IMR-90 (cell line): ENCODE measurements at regions not wholly inside any gene's neighbourhood (a gene's known extent, or its start where the extent isn't known, plus 50 kb on each side); places are given as distances from the start of the nearest gene placed in this dataset.

Source experiments
- CEBPB ChIP-seq: IDR thresholded peaks from 2 replicates; pipeline ENCODE4 v1.6.1; 2012; ENCODE audit warnings: low read depth, low read length, improper control_type of control experiment
- CHD1 ChIP-seq: IDR thresholded peaks from 2 replicates; pipeline ENCODE4 v1.6.1; 2012; ENCODE audit warnings: low read depth, low read length, improper control_type of control experiment
- CTCF ChIP-seq: conservative IDR thresholded peaks from 2 replicates; pipeline ENCODE4 v1.5.1; 2012; ENCODE audit warnings: mild to moderate bottlenecking, low read depth, low read length, improper control_type of control experiment
- FOS ChIP-seq: fragments of 150-350 bp; IDR thresholded peaks from 2 replicates; pipeline ENCODE4 v1.6.1; 2016; ENCODE audit warnings: low read depth, low read length
- MAFK ChIP-seq: IDR thresholded peaks from 2 replicates; pipeline ENCODE4 v1.6.1; 2012; ENCODE audit warnings: low read depth, low read length, improper control_type of control experiment
- MAZ ChIP-seq: IDR thresholded peaks from 2 replicates; pipeline ENCODE4 v1.6.1; 2012; ENCODE audit warnings: low read depth, mild to moderate bottlenecking, low read length, improper control_type of control experiment, moderate library complexity, borderline replicate concordance
- MXI1 ChIP-seq: IDR thresholded peaks from 2 replicates; pipeline ENCODE4 v1.6.1; 2012; ENCODE audit warnings: low read depth, mild to moderate bottlenecking, low read length, moderate library complexity, borderline replicate concordance
- POLR2A ChIP-seq: IDR thresholded peaks from 2 replicates; pipeline ENCODE4 v1.6.1; 2012; ENCODE audit warnings: mild to moderate bottlenecking, low read depth, low read length
- RAD21 ChIP-seq: IDR thresholded peaks from 2 replicates; pipeline ENCODE4 v1.6.1; 2012; ENCODE audit warnings: low read length, improper control_type of control experiment
- RCOR1 ChIP-seq: IDR thresholded peaks from 2 replicates; pipeline ENCODE4 v1.6.1; 2012; ENCODE audit warnings: mild to moderate bottlenecking, low read length, improper control_type of control experiment; ENCODE audit not compliant: insufficient replicate concordance
- RFX5 ChIP-seq: IDR thresholded peaks from 2 replicates; pipeline ENCODE4 v1.8.0; 2012; ENCODE audit warnings: low read depth, mild to moderate bottlenecking, low read length, moderate library complexity
- SMC3 ChIP-seq: fragments of 150-350 bp; IDR thresholded peaks from 2 replicates; pipeline ENCODE4 v1.6.1; 2016; ENCODE audit warnings: low read depth, mild to moderate bottlenecking, antibody characterized with exemption, low read length, moderate library complexity
- USF2 ChIP-seq: fragments of 150-350 bp; IDR thresholded peaks from 2 replicates; pipeline ENCODE4 v1.6.1; 2017; ENCODE audit warnings: mild to moderate bottlenecking, antibody characterized with exemption, low read length, low read depth

GRCh38 chr16:87178977-87179376, 138.2 kb downstream of the C16orf95 start:
- no peak for TF ChIP-seq CTCF
- TF ChIP-seq POLR2A: no peak
- TF ChIP-seq RAD21: no peak
- TF ChIP-seq FOS: no peak
- no peak for TF ChIP-seq RFX5
- TF ChIP-seq RCOR1: no peak
- no peak for TF ChIP-seq MAZ
- no peak for TF ChIP-seq CHD1
- TF ChIP-seq MXI1: no peak
- TF ChIP-seq USF2: no peak
- no peak for TF ChIP-seq CEBPB
- no peak for TF ChIP-seq SMC3
- TF ChIP-seq MAFK: no peak
